ENCODE measurements at regions not wholly inside any gene's neighbourhood (a gene's known extent, or its start where the extent isn't known, plus 50 kb on each side); places are given as distances from the start of the nearest gene placed in this dataset.
"Not testable (repeated sequence)": the region's sequence is repeated elsewhere in the genome, so short reads cannot be mapped to it uniquely, and the experiment has no call there.

DNA sequence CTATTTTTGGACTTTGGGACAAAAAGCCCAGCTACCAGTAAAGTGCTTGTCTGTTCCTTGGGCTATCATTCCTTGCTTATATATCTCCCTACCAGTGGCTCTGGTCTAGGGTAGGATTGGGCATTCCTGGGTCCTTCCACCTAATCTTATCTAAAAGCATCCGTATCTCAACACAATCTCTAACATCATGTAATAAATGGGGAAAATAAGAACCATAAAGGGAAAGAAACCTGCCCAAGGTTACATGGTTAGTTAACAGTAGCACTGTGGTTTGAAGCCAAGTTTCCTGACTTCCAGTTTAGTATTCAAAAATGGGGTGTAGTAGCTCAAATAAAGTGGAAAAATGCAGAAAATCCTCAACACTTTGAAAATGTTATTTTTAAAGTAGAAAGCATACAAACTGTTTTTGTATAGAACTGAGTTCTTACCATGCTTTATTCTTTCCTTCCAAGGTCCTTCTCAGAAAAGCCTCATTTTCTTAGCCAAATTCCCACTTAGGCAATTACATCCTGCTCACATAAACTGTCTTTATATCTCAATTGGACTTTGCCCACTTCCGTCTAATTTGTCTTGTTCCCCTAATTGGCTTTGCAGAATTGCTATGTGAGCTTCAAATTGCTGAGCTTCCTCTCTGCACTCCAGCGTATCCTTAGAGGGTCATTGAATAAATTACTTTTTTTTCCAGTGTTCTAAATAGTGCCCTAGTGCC lies 273.1 kb upstream of the UBE2E3 start:
- Mint-ChIP-seq H3K36me3 (ENCODE audit: low read depth) (no peaks in the 10 kb centered on the region), H3K27me3 (no peaks in the 10 kb centered on the region), H3K9me3 (ENCODE audit: low read depth) (no peaks in the 10 kb centered on the region), H3K4me1 (no peaks in the 10 kb centered on the region), H3K4me3 (no peak overlapping the region), H3K27ac (no peak overlapping the region)
- intact Hi-C loops (cut with DNase I, micrococcal nuclease) = no loop called here
- no peak for DNase-seq
- no peak for ATAC-seq
- POLR2A ChIA-PET = no interaction called here
- CTCF ChIA-PET = no interaction called here

DNA sequence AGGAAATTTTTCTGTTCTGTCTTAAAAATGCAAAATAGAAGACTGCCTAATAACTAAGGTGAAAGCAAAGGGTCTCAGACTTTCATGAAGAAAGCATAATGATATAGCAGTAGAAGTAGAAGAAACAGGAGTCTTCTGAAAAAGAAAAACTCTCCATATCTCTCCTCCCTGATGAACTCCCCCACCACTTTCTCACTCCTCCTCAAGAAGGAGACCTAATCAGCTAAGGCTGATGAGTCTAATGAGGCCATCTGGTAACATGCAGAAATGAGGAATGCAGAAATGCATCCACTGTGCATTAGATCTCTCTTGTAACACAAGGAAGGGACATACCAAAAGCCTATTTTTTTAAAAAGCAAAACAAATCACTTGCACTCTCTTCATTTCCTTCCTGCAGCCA lies 273.7 kb upstream of the UBE2E3 start:
- ATAC-seq (no peak), DNase-seq (no peak)
- intact Hi-C loops (cut with DNase I, micrococcal nuclease) = no loop called here
- Mint-ChIP-seq H3K4me3 (no peak overlapping the region), H3K4me1 (no peaks in the 10 kb centered on the region), H3K9me3 (ENCODE audit: low read depth) (no peaks in the 10 kb centered on the region), H3K27me3 (no peaks in the 10 kb centered on the region), H3K36me3 (ENCODE audit: low read depth) (no peaks in the 10 kb centered on the region), H3K27ac (no peak overlapping the region)
- CTCF ChIA-PET = no interaction called here
- POLR2A ChIA-PET = no interaction called here

DNA sequence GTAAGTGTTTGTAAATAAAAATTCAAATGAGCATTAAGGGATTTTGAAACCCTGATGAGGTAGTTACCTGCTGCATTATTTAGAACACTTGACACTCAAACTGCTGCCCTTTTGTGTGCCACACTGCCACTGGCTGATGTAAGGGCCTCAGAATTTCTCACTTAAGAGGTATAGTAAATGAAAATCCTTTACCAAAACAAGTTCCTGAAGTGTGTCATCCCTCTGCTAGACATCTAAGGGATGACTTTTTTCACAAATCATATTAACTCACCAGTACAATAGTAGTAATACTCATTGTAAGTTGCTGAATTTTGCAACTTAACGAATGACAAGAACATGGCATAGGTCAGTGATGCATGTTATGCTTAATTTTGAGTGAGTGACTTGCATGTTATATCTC lies 274.9 kb upstream of the UBE2E3 start:
- ChIA-PET POLR2A (no interaction called here), CTCF (no interaction called here)
- ATAC-seq = no peak
- no peaks in the 10 kb centered on the region for H3K4me1 Mint-ChIP-seq
- no peaks in the 10 kb centered on the region for H3K27me3 Mint-ChIP-seq
- no peak for DNase-seq
- H3K36me3 Mint-ChIP-seq (ENCODE audit: low read depth) = no peaks in the 10 kb centered on the region
- H3K4me3 Mint-ChIP-seq = no peak overlapping the region
- no peaks in the 10 kb centered on the region for H3K9me3 Mint-ChIP-seq (ENCODE audit: low read depth)
- H3K27ac Mint-ChIP-seq = no peak overlapping the region
- intact Hi-C loops (cut with DNase I, micrococcal nuclease) = no loop called here

DNA sequence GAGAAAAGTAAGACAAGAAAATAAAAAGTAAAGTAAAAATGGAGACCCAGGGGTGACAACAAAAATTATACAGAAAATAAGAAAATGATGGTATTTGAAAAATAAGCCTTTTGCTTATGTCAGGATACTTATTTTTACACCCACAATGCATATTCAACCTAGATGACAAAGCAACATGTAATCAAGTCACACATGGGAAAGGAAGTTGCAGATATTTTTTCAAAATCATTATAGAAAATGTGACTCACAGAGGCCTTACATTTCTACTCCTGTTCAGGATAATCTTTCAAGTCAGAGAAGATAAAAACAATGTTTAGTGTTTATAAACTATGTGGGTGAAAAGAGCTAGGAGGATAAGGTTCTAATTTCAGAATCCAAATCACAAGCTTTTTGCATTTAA lies 275.3 kb upstream of the UBE2E3 start:
- Mint-ChIP-seq H3K9me3 (ENCODE audit: low read depth) (no peaks in the 10 kb centered on the region), H3K4me3 (no peak overlapping the region), H3K4me1 (no peaks in the 10 kb centered on the region), H3K27me3 (no peaks in the 10 kb centered on the region), H3K36me3 (ENCODE audit: low read depth) (no peaks in the 10 kb centered on the region), H3K27ac (no peak overlapping the region)
- intact Hi-C loops (cut with DNase I, micrococcal nuclease) = no loop called here
- DNase-seq (no peak), ATAC-seq (no peak)
- ChIA-PET CTCF (no interaction called here), POLR2A (no interaction called here)

DNA sequence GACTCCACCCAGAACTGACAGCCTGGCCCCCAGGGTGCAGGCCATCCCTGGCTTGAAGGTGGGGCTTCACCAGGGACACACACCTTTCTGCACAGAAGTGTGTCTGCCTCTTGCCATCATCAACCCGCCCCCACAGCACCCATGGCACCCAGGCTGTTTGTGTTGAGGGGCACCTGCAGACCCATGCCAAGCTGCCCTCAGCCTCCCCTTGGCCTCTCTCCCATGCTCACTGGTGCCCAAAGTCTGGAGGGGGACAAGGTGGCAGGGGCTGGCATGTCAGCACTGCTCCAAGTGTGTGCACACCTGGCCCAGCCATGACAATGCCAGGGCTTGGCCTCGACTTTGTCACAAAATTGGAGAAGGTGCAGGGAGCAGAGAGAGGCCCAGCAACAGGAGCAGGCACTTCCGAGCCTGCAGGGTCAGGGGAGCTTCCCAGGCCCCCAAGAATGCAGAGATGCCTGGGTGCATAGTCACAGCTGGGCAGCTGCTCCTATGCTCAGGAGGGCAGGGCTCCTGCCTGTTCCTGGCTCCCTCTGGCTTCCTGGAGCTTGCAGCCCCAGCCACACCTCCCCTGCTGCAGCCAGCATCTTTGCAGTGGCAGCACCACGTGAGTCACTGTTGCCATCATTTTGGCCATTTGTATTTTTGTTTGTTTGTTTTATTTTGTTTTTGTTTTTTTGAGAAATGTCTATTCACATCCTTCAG lies 280.6 kb upstream of the UBE2E3 start:
- H3K36me3 Mint-ChIP-seq (ENCODE audit: low read depth) = no peaks in the 10 kb centered on the region
- ChIA-PET POLR2A (no interaction called here), CTCF (no interaction called here)
- H3K4me3 Mint-ChIP-seq = no peak overlapping the region
- ATAC-seq (no peak), DNase-seq (no peak)
- intact Hi-C loops (cut with DNase I, micrococcal nuclease) = no loop called here
- no peak overlapping the region for H3K27ac Mint-ChIP-seq
- H3K27me3 Mint-ChIP-seq = no peaks in the 10 kb centered on the region
- no peaks in the 10 kb centered on the region for H3K4me1 Mint-ChIP-seq
- no peaks in the 10 kb centered on the region for H3K9me3 Mint-ChIP-seq (ENCODE audit: low read depth)

DNA sequence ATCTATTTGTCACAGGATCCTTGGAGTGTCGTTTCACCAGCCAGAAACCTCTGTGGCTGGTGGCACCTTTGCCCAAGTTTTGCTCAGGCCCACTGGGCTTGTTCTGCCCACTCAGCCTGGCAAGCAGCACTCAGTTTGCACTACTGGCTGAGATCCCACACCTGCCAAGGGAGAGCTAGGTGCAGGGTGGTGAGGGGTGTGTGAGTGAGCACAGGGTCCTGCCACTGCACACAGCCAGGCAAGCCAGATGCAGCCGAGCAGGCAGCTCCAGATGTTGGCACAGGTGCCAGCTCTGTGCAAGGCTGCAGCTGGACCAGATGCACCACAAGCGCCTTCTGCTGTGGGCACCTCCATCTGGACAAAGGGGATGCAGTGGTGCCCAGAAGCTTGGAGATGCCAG lies 281.7 kb upstream of the UBE2E3 start:
- ChIA-PET POLR2A (no interaction called here), CTCF (no interaction called here)
- H3K4me1 Mint-ChIP-seq = no peaks in the 10 kb centered on the region
- no peak for ATAC-seq
- no peak overlapping the region for H3K27ac Mint-ChIP-seq
- H3K36me3 Mint-ChIP-seq (ENCODE audit: low read depth) = no peaks in the 10 kb centered on the region
- H3K27me3 Mint-ChIP-seq = no peaks in the 10 kb centered on the region
- no peak for DNase-seq
- no peak overlapping the region for H3K4me3 Mint-ChIP-seq
- no peaks in the 10 kb centered on the region for H3K9me3 Mint-ChIP-seq (ENCODE audit: low read depth)
- intact Hi-C loops (cut with DNase I, micrococcal nuclease) = no loop called here

DNA sequence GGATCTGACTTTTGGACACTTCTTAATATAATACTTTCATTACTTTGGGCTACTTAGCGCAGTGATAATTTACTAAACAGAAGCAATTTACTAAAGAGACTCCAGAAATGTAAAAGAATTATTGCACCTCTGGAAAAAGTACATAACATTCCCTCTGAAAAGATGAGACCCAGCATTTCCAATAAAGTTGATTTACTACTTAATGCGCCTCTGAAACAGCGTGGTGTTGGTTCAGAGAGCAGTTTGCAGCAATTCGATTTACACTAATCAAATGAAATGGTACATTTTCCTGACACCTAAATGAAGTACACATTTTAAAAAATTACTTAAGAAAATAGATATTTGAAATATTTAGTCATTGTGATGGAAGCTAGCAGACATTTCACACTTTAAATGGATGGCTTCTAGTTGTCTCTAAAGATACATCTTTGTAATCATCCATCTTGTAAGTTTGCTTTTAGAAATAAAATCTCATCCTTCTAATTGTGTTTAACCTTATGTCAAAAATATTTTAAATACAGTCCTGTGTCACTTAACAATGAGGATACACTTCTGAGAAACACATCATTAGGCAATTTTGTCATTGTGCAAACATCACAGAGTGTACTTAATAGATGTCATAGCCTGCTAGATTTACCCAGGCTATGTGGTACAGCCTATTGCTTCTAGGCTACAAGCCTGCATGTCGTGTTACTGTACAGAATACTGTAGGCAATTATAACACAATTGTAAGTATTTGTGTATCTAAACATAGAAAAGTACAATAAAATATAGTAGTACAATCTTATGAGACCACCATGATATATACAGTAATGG lies 284.6 kb upstream of the UBE2E3 start:
- ATAC-seq (no peak), DNase-seq (no peak)
- intact Hi-C loops (cut with DNase I, micrococcal nuclease) = no loop called here
- Mint-ChIP-seq H3K36me3 (ENCODE audit: low read depth) (no peaks in the 10 kb centered on the region), H3K4me1 (no peaks in the 10 kb centered on the region), H3K27ac (no peak overlapping the region), H3K27me3 (no peaks in the 10 kb centered on the region), H3K4me3 (no peak overlapping the region), H3K9me3 (ENCODE audit: low read depth) (no peaks in the 10 kb centered on the region)
- CTCF ChIA-PET = no interaction called here
- POLR2A ChIA-PET = no interaction called here

DNA sequence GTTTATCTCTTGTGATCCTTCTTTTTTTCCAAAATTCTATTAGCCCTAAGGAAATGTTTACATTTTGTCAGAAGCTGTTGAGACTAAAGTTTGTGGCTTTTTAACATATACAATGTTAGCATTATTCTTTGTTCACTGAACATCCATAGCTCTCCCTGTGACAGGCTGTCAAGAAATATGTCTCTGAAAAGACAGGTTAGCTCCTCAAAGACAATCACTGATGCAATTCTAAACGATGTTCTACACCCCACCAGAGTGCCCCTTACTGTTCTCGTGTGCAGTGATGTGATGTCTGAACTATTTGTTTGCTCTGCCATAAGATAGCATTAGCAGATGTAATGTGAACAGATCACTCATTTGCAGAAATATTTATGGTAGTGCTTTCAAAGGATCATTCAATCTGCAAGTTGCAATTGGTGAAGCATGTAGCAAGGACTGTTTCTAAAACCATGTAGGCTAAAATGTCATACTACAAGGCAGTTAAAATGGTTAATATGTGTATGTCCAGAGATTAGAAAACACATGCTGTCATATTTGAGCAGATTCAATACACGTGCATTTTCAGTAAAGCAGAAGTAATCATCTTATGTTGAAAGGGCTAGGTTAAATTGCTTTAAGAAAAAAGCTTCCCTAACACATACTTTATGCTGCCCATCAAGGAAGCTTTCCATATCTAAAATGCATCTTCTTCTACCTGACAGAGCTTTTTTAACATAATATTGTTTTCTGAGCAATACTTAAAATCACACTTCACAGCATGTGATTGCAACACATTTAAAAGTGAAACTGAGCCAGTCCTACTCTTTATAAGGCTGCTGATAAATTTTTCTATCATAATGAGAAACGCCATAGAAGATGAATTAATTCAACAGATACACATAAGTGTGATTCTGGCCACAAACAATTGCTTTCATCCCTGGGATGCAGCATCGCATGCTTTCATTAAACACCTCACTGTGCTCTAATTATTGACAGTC lies 285.7 kb upstream of the UBE2E3 start:
- H3K27me3 Mint-ChIP-seq = no peaks in the 10 kb centered on the region
- H3K4me3 Mint-ChIP-seq = no peak overlapping the region
- ChIA-PET POLR2A (no interaction called here), CTCF (interaction anchor here (0.7 kb wide), 1 partner anchor 1681 kb away, joined by 3 read pairs; no protein-coding TSS in a partner anchor)
- intact Hi-C loops (cut with DNase I, micrococcal nuclease) = no loop called here
- DNase-seq (no peak), ATAC-seq (no peak)
- no peak overlapping the region for H3K27ac Mint-ChIP-seq
- no peaks in the 10 kb centered on the region for H3K4me1 Mint-ChIP-seq
- H3K36me3 Mint-ChIP-seq (ENCODE audit: low read depth) = no peaks in the 10 kb centered on the region
- no peaks in the 10 kb centered on the region for H3K9me3 Mint-ChIP-seq (ENCODE audit: low read depth)

DNA sequence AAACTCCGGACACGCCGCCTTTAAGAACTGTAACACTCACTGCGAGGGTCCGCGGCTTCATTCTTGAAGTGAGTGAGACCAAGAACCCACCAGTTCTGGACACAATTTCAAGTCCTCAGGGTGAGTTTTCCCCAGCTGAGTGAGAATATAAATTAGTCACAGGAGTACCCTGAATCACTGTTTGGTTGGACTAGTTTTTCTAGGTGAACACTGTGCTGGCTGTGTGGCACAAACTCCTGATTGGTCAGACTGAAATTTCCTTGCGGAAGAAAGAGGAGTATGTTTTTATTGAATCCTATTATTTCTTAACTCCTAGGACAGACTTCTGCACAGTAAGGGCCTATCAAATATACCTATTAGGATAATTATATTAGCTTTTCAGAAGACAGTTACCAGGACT lies 288.1 kb upstream of the UBE2E3 start:
- ChIA-PET POLR2A (no interaction called here), CTCF (no interaction called here)
- no peak for ATAC-seq
- no peaks in the 10 kb centered on the region for H3K4me1 Mint-ChIP-seq
- no peaks in the 10 kb centered on the region for H3K36me3 Mint-ChIP-seq (ENCODE audit: low read depth)
- no peak for DNase-seq
- no peak overlapping the region for H3K27ac Mint-ChIP-seq
- no peak overlapping the region for H3K4me3 Mint-ChIP-seq
- intact Hi-C loops (cut with DNase I, micrococcal nuclease) = no loop called here
- no peaks in the 10 kb centered on the region for H3K27me3 Mint-ChIP-seq
- no peaks in the 10 kb centered on the region for H3K9me3 Mint-ChIP-seq (ENCODE audit: low read depth)

DNA sequence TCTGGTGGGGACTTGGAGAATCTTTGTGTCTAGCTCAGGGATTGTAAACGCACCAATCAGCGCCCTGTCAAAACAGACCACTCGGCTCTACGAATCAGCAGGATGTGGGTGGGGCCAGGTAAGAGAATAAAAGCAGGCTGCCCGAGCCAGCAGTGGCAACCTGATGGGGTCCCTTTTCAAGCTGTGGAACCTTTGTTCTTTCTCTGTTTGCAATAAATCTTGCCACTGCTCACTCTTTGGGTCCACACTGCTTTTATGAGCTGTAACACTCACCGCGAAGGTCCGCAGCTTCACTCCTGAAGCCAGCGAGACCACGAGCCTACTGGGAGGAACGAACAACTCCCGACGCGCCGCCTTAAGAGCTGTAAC lies 288.6 kb upstream of the UBE2E3 start:
- H3K9me3 Mint-ChIP-seq (ENCODE audit: low read depth); POLR2A ChIA-PET; ATAC-seq; H3K36me3 Mint-ChIP-seq (ENCODE audit: low read depth); DNase-seq; CTCF ChIA-PET; intact Hi-C loops (cut with DNase I, micrococcal nuclease); H3K27ac Mint-ChIP-seq; H3K27me3 Mint-ChIP-seq; H3K4me1 Mint-ChIP-seq; H3K4me3 Mint-ChIP-seq: not testable (repeated sequence)

DNA sequence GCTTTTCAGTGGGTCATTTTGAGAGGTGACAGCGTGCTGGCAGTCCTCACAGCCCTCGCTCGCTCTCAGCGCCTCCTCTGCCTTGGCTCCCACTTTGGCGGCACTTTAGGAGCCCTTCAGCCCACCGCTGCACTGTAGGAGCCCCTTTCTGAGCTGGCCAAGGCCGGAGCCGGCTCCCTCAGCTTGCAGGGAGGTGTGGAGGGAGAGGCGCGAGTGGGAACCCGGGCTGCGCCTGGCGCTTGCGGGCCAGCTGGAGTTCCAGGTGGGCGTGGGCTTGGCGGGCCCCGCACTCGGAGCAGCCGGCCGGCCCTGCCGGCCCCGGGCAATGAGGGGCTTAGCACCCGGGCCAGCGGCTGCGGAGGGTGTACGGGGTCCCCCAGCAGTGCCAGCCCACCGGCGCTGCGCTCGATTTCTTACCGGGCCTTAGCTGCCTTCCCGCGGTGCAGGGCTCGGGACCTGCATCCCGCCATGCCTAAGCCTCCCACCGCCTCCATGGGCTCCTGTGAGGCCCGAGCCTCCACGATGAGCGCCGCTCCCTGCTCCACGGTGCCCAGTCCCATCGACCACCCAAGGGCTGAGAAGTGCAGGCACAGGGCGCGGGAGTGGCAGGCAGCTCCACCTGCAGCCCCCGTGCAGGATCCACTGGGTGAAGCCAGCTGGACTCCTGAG lies 289.1 kb upstream of the UBE2E3 start:
- H3K27me3 Mint-ChIP-seq; H3K4me3 Mint-ChIP-seq; H3K4me1 Mint-ChIP-seq; H3K9me3 Mint-ChIP-seq (ENCODE audit: low read depth); DNase-seq; intact Hi-C loops (cut with DNase I, micrococcal nuclease); H3K36me3 Mint-ChIP-seq (ENCODE audit: low read depth); POLR2A ChIA-PET; ATAC-seq; H3K27ac Mint-ChIP-seq; CTCF ChIA-PET: not testable (repeated sequence)
